GM12892 (cell line): ENCODE measurements at regions not wholly inside any gene's neighbourhood (a gene's known extent, or its start where the extent isn't known, plus 50 kb on each side); places are given as distances from the start of the nearest gene placed in this dataset.
"Not testable (repeated sequence)": the region's sequence is repeated elsewhere in the genome, so short reads cannot be mapped to it uniquely, and the experiment has no call there.

Experiments used
- DNase-seq: peaks from one replicate; pipeline ENCODE4 v3.0.0; 2011; ENCODE audit not compliant: insufficient read length
- FAIRE-seq: peaks from 2 replicates; lab custom pipeline; 2011; peaks lifted over from hg19 to GRCh38; lab: Jason Lieb, UNC
- POLR2A ChIP-seq: IDR thresholded peaks from 2 replicates; pipeline ENCODE4 v1.6.1; 2011; ENCODE audit warnings: low read depth, low read length, control low read depth
- POLR2AphosphoS5 ChIP-seq: IDR thresholded peaks from 2 replicates; pipeline ENCODE4 v1.6.1; 2011; ENCODE audit warnings: low read depth, low read length, control low read depth
- TAF1 ChIP-seq: IDR thresholded peaks from 2 replicates; pipeline ENCODE4 v1.6.1; 2011; ENCODE audit warnings: low read depth, mild to moderate bottlenecking, control low read depth, low read length, borderline replicate concordance

DNA sequence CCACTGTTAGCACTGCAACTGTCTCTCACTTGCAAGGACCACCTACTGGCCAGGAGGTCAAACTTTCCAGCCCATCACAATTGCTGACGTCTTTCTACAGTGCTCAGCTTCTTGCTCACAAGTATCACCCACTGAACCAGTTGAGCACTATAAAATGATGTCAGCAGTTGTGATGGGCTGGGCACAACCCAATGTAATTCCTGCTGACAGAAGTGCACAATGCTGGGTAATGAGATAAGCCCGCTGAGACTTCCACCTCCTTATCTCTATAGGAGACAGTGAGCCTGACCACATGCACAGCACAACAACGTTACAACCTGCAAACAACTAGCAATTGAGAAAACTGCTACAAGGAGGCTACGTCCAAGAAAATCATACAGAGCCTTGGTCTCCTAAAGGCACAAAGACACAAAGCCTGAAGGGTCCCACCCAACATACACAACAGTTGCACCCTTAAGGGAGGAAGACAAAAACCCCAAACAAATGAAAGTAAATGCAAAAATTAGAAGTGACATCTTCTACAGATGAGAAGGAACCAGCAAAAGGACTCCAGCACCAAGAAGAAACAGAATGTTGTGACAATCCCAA, 273.2 kb downstream of the LIG4 start:
- TF ChIP-seq POLR2AphosphoS5 (no peak), POLR2A (no peak)
- no peak for DNase-seq
- no peak for FAIRE-seq

- DNase-seq (no peak), FAIRE-seq (no peak)
- no peak for TF ChIP-seq POLR2A
- no peak for TF ChIP-seq POLR2AphosphoS5
- TF ChIP-seq TAF1: no peak
These were observed 273.8 kb downstream of the LIG4 start for GRCh38 chr13:107941345-107942029.

- no peak for FAIRE-seq
These were observed 277.5 kb downstream of the LIG4 start for GRCh38 chr13:107937848-107938247.

DNA sequence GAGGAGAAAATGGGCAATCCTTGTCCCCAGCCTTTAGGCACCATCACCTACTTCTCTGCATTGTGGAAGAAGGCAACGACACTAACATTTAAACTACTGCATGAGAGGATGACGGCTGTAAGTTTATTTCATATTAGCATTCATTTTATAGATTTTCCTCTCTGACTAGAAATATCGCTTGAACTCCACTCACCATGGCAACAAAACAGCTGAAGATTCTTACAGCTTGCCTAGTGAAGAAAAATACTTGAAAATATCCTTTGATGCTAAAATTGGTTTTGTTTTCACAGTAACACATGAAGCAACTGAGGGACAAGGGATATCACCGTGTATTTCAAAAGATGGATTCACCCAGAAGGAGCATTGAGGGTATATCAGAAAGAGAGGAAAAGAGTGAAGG, 284.3 kb downstream of the LIG4 start:
- TF ChIP-seq POLR2AphosphoS5: no peak
- TF ChIP-seq POLR2A: no peak
- no peak for TF ChIP-seq TAF1
- DNase-seq: no peak
- no peak for FAIRE-seq

More at GRCh38 chr13:107937848-107938247, 277.5 kb downstream of the LIG4 start:
- TF ChIP-seq POLR2AphosphoS5 (no peak), TAF1 (no peak), POLR2A (no peak)
- DNase-seq: no peak

DNA sequence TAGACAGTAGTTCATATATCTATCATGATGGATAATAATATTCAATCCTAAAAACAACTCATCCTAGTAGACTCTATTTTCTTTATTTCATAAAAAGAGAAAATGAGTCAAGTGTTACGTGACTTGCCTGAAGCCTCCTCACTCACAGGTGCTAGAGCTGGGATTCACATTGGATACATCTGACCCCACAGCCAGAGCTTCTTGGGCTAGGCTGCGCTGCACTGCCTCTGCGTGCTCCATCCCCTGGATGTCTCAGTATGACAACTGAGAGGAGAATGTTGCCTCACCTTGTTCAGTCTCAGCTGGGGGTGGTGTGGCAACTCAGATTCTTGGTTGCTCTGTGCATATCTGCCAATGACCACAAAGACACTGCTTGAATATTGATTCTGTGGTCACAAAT, 286.6 kb downstream of the LIG4 start:
- TF ChIP-seq TAF1: no peak
- no peak for TF ChIP-seq POLR2A
- no peak for TF ChIP-seq POLR2AphosphoS5
- no peak for DNase-seq
- FAIRE-seq: no peak

DNA sequence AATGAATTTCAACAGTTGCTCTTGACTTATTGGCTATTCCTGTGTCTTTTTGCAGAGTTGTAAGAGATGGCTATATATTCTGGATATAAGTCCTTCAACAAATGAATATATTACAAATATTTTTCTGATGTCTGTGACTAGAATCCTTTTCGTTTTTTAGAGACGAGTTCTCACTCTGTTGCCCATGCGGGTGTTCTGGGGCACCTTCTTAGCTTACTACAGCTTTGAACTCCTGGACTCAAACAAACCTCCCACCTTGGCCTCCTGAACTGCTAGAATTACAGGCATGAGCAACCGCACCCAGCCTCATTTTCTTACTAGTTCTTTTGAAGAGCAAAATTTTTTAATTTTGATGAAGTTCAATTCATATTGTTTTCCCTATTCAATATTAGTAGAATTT, 287.8 kb downstream of the LIG4 start:
- DNase-seq (no peak), FAIRE-seq (no peak)
- TF ChIP-seq POLR2A (no peak), TAF1 (no peak), POLR2AphosphoS5 (no peak)

- not testable (repeated sequence) for FAIRE-seq, DNase-seq
These were observed 288.8 kb downstream of the LIG4 start for GRCh38 chr13:107926515-107926914.

DNA sequence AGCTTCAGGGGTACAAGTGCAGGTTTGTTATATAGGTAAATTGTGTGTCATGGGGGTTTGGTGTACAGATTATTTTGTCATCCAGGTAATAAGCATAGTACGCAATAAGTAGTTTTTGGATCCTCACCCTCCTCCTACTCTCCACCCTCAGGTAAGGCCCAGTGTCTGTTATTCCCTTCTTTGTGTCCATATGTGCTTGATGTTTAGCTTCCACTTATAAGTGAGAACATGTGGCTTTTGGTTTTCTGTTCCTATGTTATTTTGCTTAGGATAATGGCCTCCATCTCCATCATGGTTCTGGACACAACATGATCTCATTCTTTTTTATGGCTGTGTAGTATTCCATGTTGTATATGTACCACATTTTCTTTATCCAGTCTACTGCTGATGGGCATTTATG, 298.4 kb downstream of the LIG4 start:
- not testable (repeated sequence) for FAIRE-seq, DNase-seq

GRCh38 chr13:107912745-107913144, 302.6 kb downstream of the LIG4 start:
- FAIRE-seq (no peak), DNase-seq (no peak)
- TF ChIP-seq TAF1 (no peak), POLR2AphosphoS5 (no peak), POLR2A (no peak)

GRCh38 chr13:107907065-107907805, 308.1 kb downstream of the LIG4 start:
- no peak for FAIRE-seq
- DNase-seq: no peak
- TF ChIP-seq TAF1 (no peak), POLR2AphosphoS5 (no peak), POLR2A (no peak)

DNA sequence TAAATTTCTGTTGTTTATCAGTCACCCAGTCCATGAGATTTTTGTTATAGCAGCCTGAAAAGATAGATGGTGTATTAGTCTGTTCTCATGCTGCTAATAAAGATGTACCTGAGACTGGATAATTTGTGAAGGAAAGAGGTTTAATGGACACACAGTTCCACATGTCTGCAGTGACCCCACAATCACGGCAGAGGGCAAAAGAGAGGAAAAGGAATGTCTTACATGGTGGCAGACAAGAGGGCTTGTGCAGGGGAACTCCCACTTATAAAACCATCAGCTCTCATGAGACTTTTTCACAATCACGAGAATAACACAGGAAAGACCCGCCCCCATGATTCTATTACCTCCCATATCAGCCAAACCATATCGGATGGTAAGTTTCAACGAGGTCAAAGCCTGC, 309.2 kb downstream of the LIG4 start:
- no peak for TF ChIP-seq TAF1
- no peak for TF ChIP-seq POLR2AphosphoS5
- no peak for TF ChIP-seq POLR2A
- DNase-seq (no peak), FAIRE-seq (no peak)

DNA sequence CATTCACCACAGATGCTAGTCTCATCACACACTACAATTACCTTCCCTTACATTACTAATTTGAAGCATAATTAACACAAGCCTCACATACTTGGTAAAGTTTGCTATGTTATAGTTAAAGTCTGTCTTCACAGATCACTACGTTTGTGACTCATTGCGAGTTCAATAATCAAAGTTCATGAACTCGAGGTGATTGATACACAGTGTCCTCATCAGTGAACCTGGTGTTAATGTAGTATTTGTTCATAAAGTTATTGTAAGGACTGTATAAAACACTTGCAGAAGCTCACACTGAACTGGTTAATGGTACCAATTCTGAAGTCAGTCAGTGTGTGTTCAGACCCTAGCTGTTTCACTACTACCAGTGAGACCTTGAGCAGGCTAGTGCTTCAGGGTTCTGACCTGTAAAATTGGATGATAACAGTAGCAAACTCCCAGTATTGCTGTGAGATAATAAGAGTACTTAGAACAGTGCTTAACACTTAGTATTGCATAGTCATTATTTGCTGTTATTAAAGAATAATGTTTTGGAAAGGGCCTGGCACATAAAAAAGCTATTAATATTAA, 313.3 kb downstream of the LIG4 start:
- FAIRE-seq: no peak
- no peak for DNase-seq
- TF ChIP-seq POLR2AphosphoS5: no peak
- TF ChIP-seq TAF1: no peak
- no peak for TF ChIP-seq POLR2A
